ENCODE measurements at regions not wholly inside any gene's neighbourhood (a gene's known extent, or its start where the extent isn't known, plus 50 kb on each side); places are given as distances from the start of the nearest gene placed in this dataset.

GRCh38 chr5:34522599-34523386 is 133.3 kb upstream of the RAI14 start:
- ChIA-PET CTCF (interaction anchor here (1.2 to 1.7 kb wide), 3 partner anchors 9 to 375 kb away, joined by 3 to 5 read pairs (median 4); no protein-coding TSS in a partner anchor), POLR2A (no interaction called here)
- Mint-ChIP-seq H3K27ac (no peak overlapping the region), H3K4me3 (no peak overlapping the region), H3K27me3 (peaks cover 7% of the 10 kb centered on the region), H3K9me3 (no peaks in the 10 kb centered on the region), H3K36me3 (ENCODE audit: low read depth) (no peaks in the 10 kb centered on the region), H3K4me1 (no peaks in the 10 kb centered on the region)
- DNase-seq, result peak; percentile 65

GRCh38 chr5:34523387-34523726 is 132.8 kb upstream of the RAI14 start:
- Mint-ChIP-seq H3K36me3 (ENCODE audit: low read depth) (no peaks in the 10 kb centered on the region), H3K4me1 (no peaks in the 10 kb centered on the region), H3K27ac (no peak overlapping the region), H3K27me3 (peaks cover 2% of the 10 kb centered on the region), H3K9me3 (no peaks in the 10 kb centered on the region), H3K4me3 (no peak overlapping the region)
- POLR2A ChIA-PET, result no interaction called here
- DNase-seq, result no peak
- CTCF ChIA-PET, result interaction anchor here (1.2 to 1.7 kb wide), 3 partner anchors 9 to 374 kb away, joined by 3 to 5 read pairs (median 4); no protein-coding TSS in a partner anchor

- POLR2A ChIA-PET, result no interaction called here
- CTCF ChIA-PET, result interaction anchor here (1.2 to 1.7 kb wide), 3 partner anchors 8 to 374 kb away, joined by 3 to 5 read pairs (median 4); no protein-coding TSS in a partner anchor
- H3K9me3 Mint-ChIP-seq, result no peaks in the 10 kb centered on the region
- H3K27ac Mint-ChIP-seq, result no peak overlapping the region
- peaks cover under 1% of the 10 kb centered on the region for H3K27me3 Mint-ChIP-seq
- H3K4me3 Mint-ChIP-seq, result no peak overlapping the region
- H3K36me3 Mint-ChIP-seq (ENCODE audit: low read depth), result no peaks in the 10 kb centered on the region
- no peak for DNase-seq
- no peaks in the 10 kb centered on the region for H3K4me1 Mint-ChIP-seq
Observed at GRCh38 chr5:34524123-34524522, 132.0 kb upstream of the RAI14 start.

GRCh38 chr5:34525761-34526160 is 130.4 kb upstream of the RAI14 start:
- Mint-ChIP-seq H3K9me3 (no peaks in the 10 kb centered on the region), H3K4me3 (no peak overlapping the region), H3K4me1 (no peaks in the 10 kb centered on the region), H3K27me3 (no peaks in the 10 kb centered on the region), H3K27ac (no peak overlapping the region), H3K36me3 (ENCODE audit: low read depth) (no peaks in the 10 kb centered on the region)
- CTCF ChIA-PET, result no interaction called here
- no peak for DNase-seq
- POLR2A ChIA-PET, result no interaction called here

DNA sequence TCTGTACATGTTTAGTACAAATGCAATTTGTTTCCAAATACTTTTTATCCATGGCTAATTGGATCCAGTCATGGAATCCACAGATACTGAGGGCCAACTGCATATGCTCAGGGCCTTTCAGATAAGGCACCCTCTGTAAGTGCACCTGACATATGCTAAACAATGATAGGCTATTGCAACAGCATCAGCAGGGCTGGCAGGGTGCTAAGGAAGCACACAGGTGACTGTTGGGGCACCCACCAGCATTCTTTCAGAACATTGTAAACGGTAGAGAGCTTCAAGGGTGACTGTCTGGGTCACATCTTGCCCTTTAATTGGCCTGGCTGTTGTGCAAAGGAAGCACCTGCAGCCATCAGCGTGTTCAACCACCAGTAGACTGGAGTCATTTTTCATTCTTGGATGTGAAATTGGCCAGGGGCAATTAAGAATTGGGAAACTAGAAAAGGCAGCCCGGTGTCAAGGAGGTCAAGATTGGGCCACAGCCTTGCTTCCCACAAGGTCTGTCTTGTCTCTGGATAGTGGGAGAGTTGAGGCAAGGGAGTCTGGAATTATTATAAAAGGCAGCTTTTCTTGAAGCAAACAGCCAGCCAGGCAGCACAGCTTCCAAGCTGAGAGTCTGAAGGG is 129.3 kb upstream of the RAI14 start:
- Mint-ChIP-seq H3K27ac (no peak overlapping the region), H3K4me3 (no peak overlapping the region), H3K4me1 (no peaks in the 10 kb centered on the region), H3K27me3 (no peaks in the 10 kb centered on the region), H3K9me3 (no peaks in the 10 kb centered on the region), H3K36me3 (ENCODE audit: low read depth) (no peaks in the 10 kb centered on the region)
- ChIA-PET CTCF (no interaction called here), POLR2A (no interaction called here)
- DNase-seq, result no peak

GRCh38 chr5:34529581-34530331 is 126.4 kb upstream of the RAI14 start:
- ChIA-PET POLR2A (no interaction called here), CTCF (interaction anchor here (0.7 kb wide), 1 partner anchor 31 kb away, joined by 3 read pairs; no protein-coding TSS in a partner anchor)
- DNase-seq, result no peak
- Mint-ChIP-seq H3K27me3 (no peaks in the 10 kb centered on the region), H3K27ac (no peak overlapping the region), H3K9me3 (no peaks in the 10 kb centered on the region), H3K36me3 (ENCODE audit: low read depth) (no peaks in the 10 kb centered on the region), H3K4me1 (peaks cover 8% of the 10 kb centered on the region), H3K4me3 (no peak overlapping the region)

GRCh38 chr5:34530637-34531036 is 125.5 kb upstream of the RAI14 start:
- H3K36me3 Mint-ChIP-seq (ENCODE audit: low read depth), result no peaks in the 10 kb centered on the region
- H3K27me3 Mint-ChIP-seq, result no peaks in the 10 kb centered on the region
- H3K27ac Mint-ChIP-seq, result no peak overlapping the region
- H3K4me1 Mint-ChIP-seq, result peaks cover 8% of the 10 kb centered on the region
- H3K4me3 Mint-ChIP-seq, result no peak overlapping the region
- H3K9me3 Mint-ChIP-seq, result no peaks in the 10 kb centered on the region
- CTCF ChIA-PET, result interaction anchor here (0.7 kb wide), 1 partner anchor 32 kb away, joined by 3 read pairs; no protein-coding TSS in a partner anchor
- DNase-seq, result no peak
- POLR2A ChIA-PET, result no interaction called here

GRCh38 chr5:34531751-34532360 is 124.3 kb upstream of the RAI14 start:
- no peak overlapping the region for H3K27ac Mint-ChIP-seq
- H3K4me3 Mint-ChIP-seq, result no peak overlapping the region
- no peak for DNase-seq
- H3K27me3 Mint-ChIP-seq, result peaks cover 7% of the 10 kb centered on the region
- no peaks in the 10 kb centered on the region for H3K9me3 Mint-ChIP-seq
- POLR2A ChIA-PET, result no interaction called here
- CTCF ChIA-PET, result interaction anchor here (0.6 to 0.9 kb wide), 2 partner anchors 8 to 9 kb away, joined by 3 to 4 read pairs; no protein-coding TSS in a partner anchor
- H3K36me3 Mint-ChIP-seq (ENCODE audit: low read depth), result no peaks in the 10 kb centered on the region
- H3K4me1 Mint-ChIP-seq, result peaks cover 8% of the 10 kb centered on the region

- Mint-ChIP-seq H3K9me3 (no peaks in the 10 kb centered on the region), H3K27me3 (peaks cover 11% of the 10 kb centered on the region), H3K4me3 (no peak overlapping the region), H3K27ac (no peak overlapping the region), H3K36me3 (ENCODE audit: low read depth) (no peaks in the 10 kb centered on the region), H3K4me1 (peaks cover 8% of the 10 kb centered on the region)
- ChIA-PET CTCF (interaction anchor here (0.6 kb wide), 1 partner anchor 610 kb away, joined by 3 read pairs; no protein-coding TSS in a partner anchor), POLR2A (no interaction called here)
- DNase-seq, result no peak
Observed at GRCh38 chr5:34533582-34534522, 122.3 kb upstream of the RAI14 start.

- ChIA-PET POLR2A (no interaction called here), CTCF (interaction anchor here (0.6 kb wide), 1 partner anchor 609 kb away, joined by 3 read pairs; no protein-coding TSS in a partner anchor)
- Mint-ChIP-seq H3K4me1 (peaks cover 8% of the 10 kb centered on the region), H3K27me3 (peaks cover 16% of the 10 kb centered on the region), H3K4me3 (no peak overlapping the region), H3K36me3 (ENCODE audit: low read depth) (no peaks in the 10 kb centered on the region), H3K9me3 (no peaks in the 10 kb centered on the region), H3K27ac (no peak overlapping the region)
- DNase-seq, result no peak
Observed at GRCh38 chr5:34534523-34535103, 121.5 kb upstream of the RAI14 start.

- H3K4me3 Mint-ChIP-seq, result no peak overlapping the region
- H3K27ac Mint-ChIP-seq, result no peak overlapping the region
- DNase-seq, result no peak
- POLR2A ChIA-PET, result no interaction called here
- peaks cover 20% of the 10 kb centered on the region for H3K27me3 Mint-ChIP-seq
- H3K36me3 Mint-ChIP-seq (ENCODE audit: low read depth), result no peaks in the 10 kb centered on the region
- H3K9me3 Mint-ChIP-seq, result no peaks in the 10 kb centered on the region
- CTCF ChIA-PET, result no interaction called here
- H3K4me1 Mint-ChIP-seq, result peaks cover 8% of the 10 kb centered on the region
Observed at GRCh38 chr5:34535433-34535832, 120.7 kb upstream of the RAI14 start.

Measured in activated CD4-positive, alpha-beta T cell treated with anti-CD3 and anti-CD28 coated beads, Interleukin-2, amount 10 ng/mL, durations not matched to agents 7 days and 5 days (primary cell).